GM19372 (cell line): ENCODE measurements at regions not wholly inside any gene's neighbourhood (a gene's known extent, or its start where the extent isn't known, plus 50 kb on each side); places are given as distances from the start of the nearest gene placed in this dataset.

Source experiments
- ATAC-seq: cut with Tn5 transposase; IDR thresholded peaks from one replicate; pipeline ENCODE4 v1.9.1; 2021; ENCODE audit warnings: mild to moderate bottlenecking, low read depth, moderate library complexity; ENCODE audit not compliant: unreplicated experiment

DNA sequence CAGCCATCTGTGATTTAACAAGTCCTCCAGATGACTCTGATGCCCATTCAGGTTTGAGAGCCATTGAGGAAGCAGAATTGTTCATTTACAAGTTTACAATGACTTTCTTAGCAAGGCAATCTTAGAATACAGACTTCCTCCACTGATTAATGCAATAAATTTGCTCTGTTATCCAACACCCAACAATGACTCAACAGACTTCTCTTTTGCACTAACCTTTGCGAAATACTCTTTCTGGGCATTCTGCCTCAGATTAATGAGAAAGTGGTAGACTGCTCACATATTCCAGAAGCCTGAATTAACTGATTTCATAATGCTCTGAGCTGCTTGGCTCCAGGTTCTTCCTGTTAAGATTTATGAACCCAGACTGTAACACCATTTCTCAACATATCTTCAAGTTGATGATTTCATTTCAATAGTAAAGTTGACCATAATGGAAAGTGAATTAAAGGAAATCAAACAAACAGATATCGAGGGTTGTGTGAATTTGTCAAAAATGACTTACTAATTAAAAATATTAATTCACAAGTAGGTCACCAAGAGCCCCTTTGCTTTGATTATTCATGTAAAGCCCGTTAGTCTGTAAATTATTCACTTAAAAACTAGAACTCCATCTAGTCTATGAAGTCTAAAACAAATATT lies 70.5 kb upstream of the BLID start:
- no peak for ATAC-seq

DNA sequence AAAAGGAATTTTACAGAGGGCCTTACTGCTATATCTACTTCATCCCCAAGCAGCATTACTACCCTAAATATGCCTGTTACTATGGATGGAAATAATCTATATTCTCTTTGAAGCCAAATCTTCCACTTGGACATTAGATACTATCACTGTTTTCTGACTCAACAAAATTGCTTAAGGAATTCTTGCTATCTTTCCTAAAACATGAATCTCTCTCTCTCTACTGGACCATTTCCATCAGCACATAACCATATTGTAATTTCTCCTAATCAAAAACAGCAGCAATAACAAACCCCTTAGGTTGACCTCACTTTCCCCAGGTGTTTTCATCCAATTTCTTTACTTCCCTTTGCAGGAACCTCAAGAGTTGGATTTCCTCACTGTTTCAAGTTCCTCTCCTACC lies 67.9 kb upstream of the BLID start:
- ATAC-seq, result no peak

DNA sequence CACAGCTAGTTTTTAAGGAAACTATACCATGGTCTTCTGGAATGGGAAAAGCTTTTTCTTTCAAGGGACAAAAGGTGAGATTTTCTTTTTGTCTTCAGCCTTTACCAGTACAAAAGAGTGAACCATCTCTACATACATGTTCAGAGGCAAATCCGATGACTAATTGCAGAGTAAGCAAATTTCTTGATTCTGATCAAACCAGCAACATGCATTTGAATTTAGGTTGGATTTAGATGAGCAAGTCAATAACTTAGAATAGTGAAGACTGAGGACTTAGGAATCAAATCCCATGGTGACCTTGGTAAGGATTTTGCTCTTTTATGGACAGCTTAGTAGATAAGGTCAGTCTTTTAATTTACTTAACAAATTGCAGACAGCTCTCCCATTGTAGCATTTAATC lies 65.9 kb upstream of the BLID start:
- ATAC-seq, result no peak

DNA sequence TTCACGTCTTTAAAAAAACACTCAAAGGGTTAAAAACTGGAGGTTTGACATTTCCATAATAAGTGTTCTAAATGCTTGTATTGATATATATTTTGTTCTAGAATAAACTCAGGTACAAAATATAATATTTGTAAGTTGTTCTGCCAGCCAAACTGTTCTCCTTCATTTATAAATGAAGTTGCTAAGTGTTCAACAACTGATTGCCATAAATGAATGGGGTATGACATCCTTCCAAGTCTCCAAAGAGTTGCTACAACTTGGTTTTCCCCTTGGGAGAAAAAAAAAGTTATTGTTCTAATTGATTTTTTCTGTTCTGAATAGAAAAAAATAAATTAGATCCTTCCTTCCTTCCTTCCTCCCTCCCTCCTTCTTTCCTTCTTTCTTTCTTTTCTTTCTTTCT lies 65.4 kb upstream of the BLID start:
- no peak for ATAC-seq

DNA sequence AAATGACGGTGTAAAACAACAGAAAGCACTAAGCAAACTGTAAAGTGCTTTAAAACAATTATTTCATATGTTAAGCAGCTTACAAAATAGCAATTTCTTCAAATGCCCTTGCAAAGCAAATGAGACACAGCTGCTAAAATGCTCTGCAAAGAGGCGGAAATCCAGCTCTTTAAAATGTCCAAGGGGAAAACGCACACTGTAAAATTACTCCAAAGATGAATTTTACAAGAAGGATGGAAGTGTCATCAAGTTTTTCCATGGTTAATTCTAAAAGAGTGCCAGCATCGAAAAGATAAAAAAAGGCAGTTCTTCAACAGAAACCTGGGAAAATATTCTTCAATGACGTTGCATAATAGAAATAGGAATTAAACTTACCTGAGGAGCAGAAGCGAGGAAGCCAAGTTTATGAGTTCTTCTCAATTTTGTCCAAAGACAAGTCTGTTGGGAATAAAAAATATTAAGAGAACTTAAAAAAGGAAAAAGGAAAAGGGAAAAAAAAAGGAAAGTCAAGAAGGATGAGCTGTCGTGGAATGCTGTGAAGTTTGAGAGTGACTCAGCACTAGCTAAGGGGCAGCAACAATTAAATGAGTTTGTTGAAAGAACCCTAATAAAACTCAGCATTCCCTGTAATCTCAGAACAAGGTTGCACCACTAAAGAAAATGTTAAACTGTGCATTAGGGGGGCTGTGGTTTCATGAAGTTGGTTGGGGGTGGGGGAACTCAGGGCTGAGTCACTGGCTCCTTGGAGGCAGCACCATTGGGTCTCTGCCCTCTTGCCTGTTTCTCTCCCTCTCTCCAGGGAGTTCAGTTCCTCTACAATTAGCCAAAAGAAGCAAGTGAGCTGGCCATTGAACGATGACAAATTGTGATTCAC lies 64.2 kb upstream of the BLID start:
- no peak for ATAC-seq

DNA sequence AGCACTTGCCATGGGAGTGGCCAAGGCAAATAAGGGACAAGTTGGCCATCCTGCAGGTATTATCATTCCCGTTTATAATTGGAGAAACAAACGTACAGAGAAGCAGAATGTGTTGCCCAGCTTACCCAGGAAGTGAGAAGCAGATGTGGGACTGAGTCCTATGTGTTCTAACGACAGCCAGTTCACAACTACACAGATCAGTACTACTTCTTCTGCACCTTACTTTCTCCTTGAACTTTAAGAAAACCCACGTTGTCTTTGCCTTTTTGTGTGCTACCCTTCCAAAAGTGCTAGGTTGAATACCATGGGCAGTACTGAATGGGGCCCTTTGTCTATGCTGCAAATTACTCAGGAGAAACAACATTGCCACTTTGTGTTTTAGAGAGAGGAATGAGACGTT lies 62.8 kb upstream of the BLID start:
- ATAC-seq, result no peak

DNA sequence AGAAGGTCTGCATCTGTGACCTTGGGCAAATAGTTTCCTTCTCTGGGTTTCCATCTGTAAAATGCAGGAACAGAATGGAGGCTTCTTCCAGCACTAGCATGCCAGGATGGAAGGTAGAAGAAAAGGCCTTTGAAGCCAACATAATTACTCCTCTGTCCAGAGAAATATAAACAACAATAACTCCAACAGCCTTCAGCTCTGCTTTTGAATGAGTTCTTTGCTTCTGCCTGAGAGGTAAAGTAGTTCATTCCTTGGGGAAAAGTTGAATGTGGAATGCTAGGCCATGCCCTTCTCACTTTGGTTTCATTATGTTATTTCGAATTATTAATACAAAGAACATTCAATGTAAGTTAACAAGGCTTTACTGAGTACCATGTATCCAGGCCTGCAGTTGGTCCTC lies 61.2 kb upstream of the BLID start:
- ATAC-seq, result no peak

DNA sequence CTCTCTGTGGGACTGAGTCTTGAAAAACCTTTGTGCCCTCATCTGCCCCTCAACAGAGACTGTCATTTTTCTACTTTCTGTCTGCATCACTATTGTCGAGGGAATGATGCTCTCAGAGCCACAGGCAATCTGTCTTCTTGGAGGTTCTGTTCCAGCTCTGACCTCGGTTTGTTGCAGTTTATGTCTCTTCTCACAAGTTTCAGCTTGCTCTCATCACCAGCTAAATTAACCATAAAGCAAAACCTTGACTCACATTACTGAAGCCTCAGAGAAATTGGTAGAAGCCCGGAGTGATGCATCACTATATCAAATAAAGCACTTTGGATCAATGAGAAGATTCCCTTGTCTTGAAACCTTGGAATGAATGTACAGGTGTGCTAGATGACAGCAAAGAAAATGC lies 60.6 kb upstream of the BLID start:
- ATAC-seq, result no peak

DNA sequence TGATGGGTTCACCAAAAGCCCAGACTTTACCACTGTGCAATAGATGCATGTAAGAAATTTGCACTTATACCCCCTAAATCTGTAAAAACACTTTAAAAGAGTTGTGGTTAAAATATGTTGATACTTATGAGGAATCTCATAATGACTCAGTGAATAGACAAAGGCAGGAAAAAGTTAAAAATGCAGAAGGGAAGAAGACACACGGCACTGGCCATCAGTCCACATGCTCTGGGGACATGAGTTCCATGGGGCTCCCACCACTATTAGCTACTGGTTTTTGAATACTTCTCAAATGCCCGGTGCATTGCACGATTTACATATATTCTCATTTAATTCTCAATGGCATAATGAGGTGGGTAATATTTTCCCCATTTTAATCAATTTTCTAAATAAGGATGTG lies 59.3 kb upstream of the BLID start:
- no peak for ATAC-seq

DNA sequence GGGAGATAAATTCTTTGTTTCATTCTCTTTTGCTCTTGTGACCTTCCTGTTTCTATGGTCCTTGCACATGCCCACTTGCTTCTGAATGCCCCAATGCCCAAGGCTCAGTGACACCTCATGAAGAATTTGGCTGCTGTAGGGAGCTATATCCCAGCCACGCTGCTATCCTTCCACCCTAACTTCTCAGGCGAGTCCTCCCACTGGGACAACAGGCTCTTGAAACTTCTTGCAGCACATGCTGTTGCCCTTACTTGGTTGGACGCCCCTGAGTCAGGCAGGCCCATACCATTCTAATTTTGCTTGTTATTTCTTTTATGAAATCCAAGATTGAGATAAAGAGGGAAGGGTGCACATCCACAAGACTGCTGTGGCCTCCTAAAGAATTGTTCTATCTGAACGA lies 57.6 kb upstream of the BLID start:
- ATAC-seq, result no peak

DNA sequence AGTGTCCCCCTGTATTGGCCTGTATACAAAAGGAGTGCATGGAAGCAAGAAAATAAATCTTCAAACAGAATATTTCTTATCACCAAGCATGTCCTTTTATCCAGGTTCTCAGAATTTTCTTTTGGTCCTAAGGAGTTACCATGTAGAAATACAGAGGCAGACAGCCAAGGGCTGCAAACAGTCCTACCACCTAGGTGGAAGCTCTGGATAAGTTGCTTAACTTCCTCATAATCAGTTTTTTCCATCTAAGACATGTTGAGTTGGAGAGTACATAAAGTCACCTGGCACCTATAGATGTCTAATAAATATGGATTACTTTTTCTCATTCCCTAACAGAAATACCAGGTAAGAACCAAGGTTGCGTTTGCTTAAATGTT lies 57.0 kb upstream of the BLID start:
- no peak for ATAC-seq

DNA sequence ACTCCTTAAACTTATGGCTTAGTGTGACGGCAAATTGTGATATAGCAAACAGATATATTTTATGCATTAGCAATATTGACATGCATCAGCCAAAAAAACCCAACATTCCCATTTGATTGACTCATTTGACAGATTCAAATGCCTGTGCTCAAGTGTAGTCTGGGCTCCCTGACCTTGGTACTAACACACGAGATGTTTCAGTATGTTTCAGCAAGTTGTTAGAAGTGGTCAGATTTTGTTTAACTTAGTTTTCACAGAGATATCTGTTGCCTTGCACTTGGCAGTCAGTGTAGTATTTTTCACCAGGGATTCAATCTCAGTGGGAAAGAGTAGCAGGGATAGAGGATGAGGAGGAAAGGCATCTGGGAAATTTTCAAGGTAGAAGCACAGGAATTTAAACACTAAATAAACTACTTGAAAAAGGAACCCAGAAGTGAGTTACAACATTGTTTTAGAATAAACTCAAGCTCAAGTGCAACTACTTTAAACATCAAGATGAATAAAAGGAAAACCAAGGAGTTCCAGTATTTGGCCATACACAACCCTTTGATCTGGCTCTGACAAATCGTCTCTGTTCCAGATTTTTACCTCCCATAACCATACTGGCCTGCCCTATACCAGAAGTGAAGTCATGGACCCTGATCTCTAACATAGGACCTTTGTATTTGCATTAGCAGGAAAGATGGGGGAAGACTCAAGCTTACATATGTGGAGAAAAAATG lies 56.5 kb upstream of the BLID start:
- no peak for ATAC-seq

DNA sequence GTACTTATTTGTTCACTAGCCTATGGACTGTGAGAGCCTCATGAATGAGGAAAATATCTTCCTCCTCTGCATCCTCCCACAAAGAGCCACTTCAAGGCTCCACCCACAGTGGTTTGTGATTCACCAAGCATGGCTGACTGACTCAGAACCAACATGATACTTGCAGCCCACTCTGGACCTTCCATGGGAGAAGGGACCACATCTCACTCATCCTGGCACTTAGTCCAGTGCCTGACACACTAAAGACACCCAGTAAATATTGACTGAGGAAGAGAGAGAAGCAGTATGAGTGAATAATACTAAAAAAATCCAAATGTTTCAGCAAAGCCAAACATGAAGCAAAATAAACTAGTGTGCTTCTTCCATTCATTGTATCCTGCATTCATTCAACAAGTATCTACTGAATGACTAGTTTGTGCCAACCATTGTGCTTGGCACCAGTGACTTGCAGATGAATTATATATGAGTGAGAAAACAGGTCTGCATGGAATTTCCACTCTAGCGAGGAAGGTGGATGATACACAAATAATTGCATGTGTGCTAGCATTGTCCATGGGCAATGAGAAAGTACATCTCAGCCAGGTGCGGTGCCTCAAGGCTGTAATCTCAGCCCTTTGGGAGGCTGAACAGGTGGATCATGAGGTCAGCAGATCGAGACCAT lies 54.9 kb upstream of the BLID start:
- no peak for ATAC-seq

DNA sequence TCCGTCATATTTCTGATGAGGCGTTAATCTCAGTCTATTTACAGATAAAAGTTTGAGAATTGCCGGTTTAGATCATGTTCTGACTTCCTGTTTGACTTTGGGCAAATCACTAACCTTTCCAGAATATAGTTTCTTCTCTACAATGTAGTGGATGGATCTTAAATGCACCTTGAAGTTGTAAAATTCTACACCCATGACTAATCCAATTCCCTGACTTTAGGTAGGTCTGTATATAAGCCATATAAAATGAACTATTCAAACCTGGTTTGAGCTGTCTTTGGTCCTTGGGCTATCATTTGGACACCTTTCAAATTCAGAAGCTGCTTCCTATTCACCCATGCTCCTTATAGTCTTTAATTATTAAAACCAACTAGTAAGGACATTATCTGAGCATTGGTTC lies 52.2 kb upstream of the BLID start:
- ATAC-seq, result no peak

DNA sequence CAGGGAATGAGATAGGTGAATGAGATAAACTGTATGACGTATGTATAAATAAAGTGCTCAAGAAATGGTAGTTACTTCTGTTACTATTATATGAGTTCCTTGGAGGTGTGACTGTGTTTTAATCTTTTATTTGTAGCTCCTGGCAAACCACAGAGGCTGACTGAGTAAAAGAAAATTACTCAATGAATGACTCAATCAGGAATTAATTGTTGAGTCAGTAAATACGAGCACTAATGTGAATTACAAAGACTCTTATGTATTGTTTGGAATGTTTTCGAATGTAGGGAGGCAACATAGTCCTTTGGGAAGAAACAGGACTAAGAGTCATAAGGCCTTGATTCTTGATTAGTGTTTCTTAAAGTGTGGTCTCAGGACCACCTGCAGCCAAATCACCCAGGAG lies 51.1 kb upstream of the BLID start:
- no peak for ATAC-seq

DNA sequence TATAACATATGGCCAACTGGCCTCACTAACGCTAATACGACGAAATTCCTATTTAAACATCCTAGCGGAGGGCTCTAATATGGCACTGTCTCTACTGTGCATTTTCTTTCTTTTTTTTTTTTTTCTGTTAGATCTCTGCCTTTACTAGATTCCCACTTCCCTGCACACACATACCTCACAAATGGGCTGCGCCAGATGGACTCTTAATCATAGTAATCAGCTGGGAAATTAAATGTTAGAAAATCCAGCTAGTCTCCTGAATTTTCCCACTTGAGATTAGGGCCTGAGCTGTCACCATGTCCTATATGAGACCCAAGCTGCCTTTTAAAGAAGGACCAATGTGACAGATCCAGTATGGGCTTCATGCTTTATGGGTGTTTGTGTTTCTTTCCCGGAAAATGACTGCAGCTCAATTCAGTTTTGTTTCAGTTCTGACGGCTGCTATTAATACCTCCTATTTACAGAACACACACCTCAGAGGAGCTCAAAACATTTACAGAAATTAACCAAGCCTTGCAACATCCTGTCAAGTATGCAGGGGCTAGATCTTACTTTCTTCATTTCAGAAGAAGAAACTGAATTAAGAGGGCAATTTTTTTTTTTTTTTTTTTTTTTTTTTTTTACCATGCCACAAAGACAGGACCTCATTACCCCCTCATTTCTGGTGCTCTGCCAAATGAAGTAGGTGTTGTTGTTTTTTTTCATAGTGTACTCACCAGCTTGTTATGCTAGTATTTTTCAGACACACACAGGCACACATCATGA lies 49.8 kb upstream of the BLID start:
- ATAC-seq, result no peak
